ENCODE measurements at regions not wholly inside any gene's neighbourhood (a gene's known extent, or its start where the extent isn't known, plus 50 kb on each side); places are given as distances from the start of the nearest gene placed in this dataset.

GRCh38 chr5:124278636-124279035 is 467.8 kb downstream of the ZNF608 start:
- no TSS peak for BruUV-seq (replicated peaks)
- Mint-ChIP-seq H3K27me3 (ENCODE audit: unreplicated experiment) (no peaks in the 10 kb centered on the region), H3K4me1 (ENCODE audit: low read depth, unreplicated experiment) (no peaks in the 10 kb centered on the region), H3K9me3 (ENCODE audit: low read depth, unreplicated experiment) (no peaks in the 10 kb centered on the region), H3K4me3 (ENCODE audit: low read depth, unreplicated experiment) (no peak overlapping the region), H3K27ac (ENCODE audit: unreplicated experiment) (no peak overlapping the region), H3K36me3 (ENCODE audit: insufficient read depth, unreplicated experiment) (no peaks in the 10 kb centered on the region)
- TF ChIP-seq, protein P1, sequence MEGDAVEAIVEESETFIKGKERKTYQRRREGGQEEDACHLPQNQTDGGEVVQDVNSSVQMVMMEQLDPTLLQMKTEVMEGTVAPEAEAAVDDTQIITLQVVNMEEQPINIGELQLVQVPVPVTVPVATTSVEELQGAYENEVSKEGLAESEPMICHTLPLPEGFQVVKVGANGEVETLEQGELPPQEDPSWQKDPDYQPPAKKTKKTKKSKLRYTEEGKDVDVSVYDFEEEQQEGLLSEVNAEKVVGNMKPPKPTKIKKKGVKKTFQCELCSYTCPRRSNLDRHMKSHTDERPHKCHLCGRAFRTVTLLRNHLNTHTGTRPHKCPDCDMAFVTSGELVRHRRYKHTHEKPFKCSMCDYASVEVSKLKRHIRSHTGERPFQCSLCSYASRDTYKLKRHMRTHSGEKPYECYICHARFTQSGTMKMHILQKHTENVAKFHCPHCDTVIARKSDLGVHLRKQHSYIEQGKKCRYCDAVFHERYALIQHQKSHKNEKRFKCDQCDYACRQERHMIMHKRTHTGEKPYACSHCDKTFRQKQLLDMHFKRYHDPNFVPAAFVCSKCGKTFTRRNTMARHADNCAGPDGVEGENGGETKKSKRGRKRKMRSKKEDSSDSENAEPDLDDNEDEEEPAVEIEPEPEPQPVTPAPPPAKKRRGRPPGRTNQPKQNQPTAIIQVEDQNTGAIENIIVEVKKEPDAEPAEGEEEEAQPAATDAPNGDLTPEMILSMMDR (IDR thresholded peaks at IDR 0.05; ENCODE audit: unreplicated experiment) = no peak
- CTCF ChIA-PET = no interaction called here
- intact Hi-C loops (cut with micrococcal nuclease; ENCODE audit: unreplicated experiment) = no loop called here
- no peak for DNase-seq

DNA sequence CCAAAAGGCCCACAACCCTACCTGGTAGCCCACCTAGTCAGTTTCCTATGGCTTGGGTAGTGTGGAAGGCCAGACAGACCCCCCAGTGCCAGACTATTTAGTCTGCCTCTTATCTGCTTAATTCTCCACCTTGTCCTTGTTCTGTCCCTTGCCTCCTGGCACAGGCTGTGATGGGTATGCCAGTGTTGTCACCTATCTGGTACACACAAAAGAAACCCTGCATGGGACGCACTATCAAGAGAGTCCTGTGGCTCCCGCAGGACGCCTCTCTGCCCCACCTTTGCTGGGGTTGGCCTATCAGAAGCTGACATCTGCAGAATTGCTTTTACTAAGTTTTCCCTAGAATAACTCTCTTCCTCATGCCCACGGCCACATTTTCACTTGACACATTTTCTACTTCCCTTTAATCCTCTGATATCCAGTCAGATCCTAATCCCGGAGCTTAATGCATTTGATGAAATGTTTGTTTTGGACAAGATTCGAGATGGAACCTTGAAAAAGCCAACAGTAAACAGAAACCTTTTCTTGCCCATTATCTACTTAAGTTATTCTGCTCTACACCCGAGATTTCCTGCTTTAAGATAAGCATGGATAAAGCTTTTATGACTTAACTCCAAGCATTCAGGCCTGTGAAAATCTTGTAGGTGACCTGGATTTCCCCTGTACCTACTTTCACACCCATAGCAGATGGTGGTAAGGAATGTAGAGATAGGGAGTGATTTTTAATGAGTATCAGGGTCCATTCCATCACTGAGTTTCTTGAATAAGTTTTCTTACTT is 468.5 kb downstream of the ZNF608 start:
- TF ChIP-seq, protein P1 (IDR thresholded peaks at IDR 0.05; ENCODE audit: unreplicated experiment) = no peak
- no peak overlapping the region for H3K4me3 Mint-ChIP-seq (ENCODE audit: low read depth, unreplicated experiment)
- CTCF ChIA-PET = no interaction called here
- H3K4me1 Mint-ChIP-seq (ENCODE audit: low read depth, unreplicated experiment) = no peaks in the 10 kb centered on the region
- H3K9me3 Mint-ChIP-seq (ENCODE audit: low read depth, unreplicated experiment) = no peaks in the 10 kb centered on the region
- no TSS peak for BruUV-seq (replicated peaks)
- no peaks in the 10 kb centered on the region for H3K36me3 Mint-ChIP-seq (ENCODE audit: insufficient read depth, unreplicated experiment)
- H3K27ac Mint-ChIP-seq (ENCODE audit: unreplicated experiment) = no peak overlapping the region
- DNase-seq = no peak
- intact Hi-C loops (cut with micrococcal nuclease; ENCODE audit: unreplicated experiment) = no loop called here
- H3K27me3 Mint-ChIP-seq (ENCODE audit: unreplicated experiment) = no peaks in the 10 kb centered on the region

DNA sequence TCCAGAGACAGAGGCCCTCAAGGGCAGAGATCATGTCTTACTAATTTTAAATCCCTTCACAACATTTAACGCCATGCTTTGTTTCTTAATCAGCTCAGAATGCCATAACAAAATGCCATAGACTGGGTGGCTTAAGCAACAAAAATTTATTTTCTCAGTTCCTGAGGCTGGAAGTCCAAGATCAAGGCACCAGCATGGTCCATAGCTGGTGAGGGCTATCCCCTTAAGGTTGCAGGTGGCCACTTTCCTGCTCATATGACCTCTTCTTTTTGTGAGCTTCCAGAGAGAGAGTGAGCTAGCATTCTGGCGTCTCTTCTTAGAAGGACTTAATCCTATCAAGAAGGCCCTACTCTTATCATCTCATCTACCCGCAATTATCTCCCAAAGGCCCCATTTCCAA is 470.3 kb downstream of the ZNF608 start:
- no peaks in the 10 kb centered on the region for H3K27me3 Mint-ChIP-seq (ENCODE audit: unreplicated experiment)
- intact Hi-C loops (cut with micrococcal nuclease; ENCODE audit: unreplicated experiment) = no loop called here
- no peaks in the 10 kb centered on the region for H3K4me1 Mint-ChIP-seq (ENCODE audit: low read depth, unreplicated experiment)
- BruUV-seq (replicated peaks) = no TSS peak
- TF ChIP-seq, protein P1 (IDR thresholded peaks at IDR 0.05; ENCODE audit: unreplicated experiment) = no peak
- H3K36me3 Mint-ChIP-seq (ENCODE audit: insufficient read depth, unreplicated experiment) = no peaks in the 10 kb centered on the region
- no peaks in the 10 kb centered on the region for H3K9me3 Mint-ChIP-seq (ENCODE audit: low read depth, unreplicated experiment)
- DNase-seq = no peak
- H3K4me3 Mint-ChIP-seq (ENCODE audit: low read depth, unreplicated experiment) = no peak overlapping the region
- H3K27ac Mint-ChIP-seq (ENCODE audit: unreplicated experiment) = no peak overlapping the region
- CTCF ChIA-PET = no interaction called here

DNA sequence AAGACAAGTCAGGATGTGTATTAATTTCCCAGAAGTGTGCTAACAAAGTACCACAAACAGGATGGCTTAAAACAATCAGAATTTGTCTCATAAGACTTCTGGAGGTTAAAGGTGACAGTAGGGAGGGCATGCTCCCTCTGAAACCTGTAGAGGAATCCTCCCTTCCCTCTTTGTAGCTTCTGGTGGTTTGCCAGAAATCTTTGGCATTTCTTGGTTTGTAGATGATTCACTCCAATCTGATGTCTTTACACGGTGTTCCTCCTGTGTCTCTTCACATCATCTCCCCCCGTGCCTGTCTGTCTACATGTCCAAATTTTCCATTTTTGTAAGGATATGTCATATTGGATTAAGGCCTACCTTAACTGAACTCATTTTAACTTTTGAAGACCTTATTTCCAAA is 471.5 kb downstream of the ZNF608 start:
- no peak overlapping the region for H3K27ac Mint-ChIP-seq (ENCODE audit: unreplicated experiment)
- TF ChIP-seq, protein P1 (IDR thresholded peaks at IDR 0.05; ENCODE audit: unreplicated experiment) = no peak
- CTCF ChIA-PET = no interaction called here

More for the DNA sequence above, 471.5 kb downstream of the ZNF608 start:
- Mint-ChIP-seq H3K9me3 (ENCODE audit: low read depth, unreplicated experiment) (no peaks in the 10 kb centered on the region), H3K4me3 (ENCODE audit: low read depth, unreplicated experiment) (no peak overlapping the region), H3K27me3 (ENCODE audit: unreplicated experiment) (no peaks in the 10 kb centered on the region), H3K4me1 (ENCODE audit: low read depth, unreplicated experiment) (no peaks in the 10 kb centered on the region), H3K36me3 (ENCODE audit: insufficient read depth, unreplicated experiment) (no peaks in the 10 kb centered on the region)
- intact Hi-C loops (cut with micrococcal nuclease; ENCODE audit: unreplicated experiment) = no loop called here
- BruUV-seq (replicated peaks) = no TSS peak
- DNase-seq = no peak
